A673 (cell line): ENCODE measurements at regions not wholly inside any gene's neighbourhood (a gene's known extent, or its start where the extent isn't known, plus 50 kb on each side); places are given as distances from the start of the nearest gene placed in this dataset.

ENCODE experiments used
- BruUV-seq: library from RNA; stranded (reverse); fragments of 400-500 nt; replicated peaks from 2 replicates; lab custom pipeline; 2021; lab: Mats Ljungman, UMichigan
- CTCF ChIA-PET: fragments of 300-600 bp; sonication (Branson Sonifier 250); formaldehyde crosslinking; loops from one replicate; lab custom pipeline; 2022; ENCODE audit warnings: antibody characterized with exemption; lab: Charles Lee
- POLR2A ChIA-PET: fragments of 300-600 bp; sonication (Branson Sonifier 250); formaldehyde crosslinking; loops from one replicate; lab custom pipeline; 2022; ENCODE audit warnings: antibody characterized with exemption; ENCODE audit not compliant: low non-redundant PET; lab: Charles Lee
- DNase-seq: peaks from one replicate; pipeline ENCODE4 v3.0.0-alpha.2; 2015; ENCODE audit warnings: low spot score
- H3K27ac ChIP-seq: fragments of 200-600 bp; sonication (generic); 2 replicates; pipeline ENCODE4 v1.5.1; 2016; ENCODE audit warnings: mixed run types, low read depth, mild to moderate bottlenecking, mixed read lengths, antibody characterized with exemption, low read length; ENCODE audit not compliant: poor library complexity, severe bottlenecking
- H3K27me3 ChIP-seq: fragments of 200-600 bp; sonication (generic); replicated peaks from 2 replicates; pipeline ENCODE4 v1.6.1; 2017; ENCODE audit warnings: mixed run types, low read depth, mild to moderate bottlenecking, mixed read lengths, antibody characterized with exemption, low read length; ENCODE audit not compliant: insufficient read depth, poor library complexity
- H3K36me3 ChIP-seq: fragments of 200-600 bp; sonication (generic); 2 replicates; pipeline ENCODE4 v1.6.1; 2016; ENCODE audit warnings: mixed run types, mild to moderate bottlenecking, mixed read lengths, antibody characterized with exemption, low read length; ENCODE audit not compliant: insufficient read depth, poor library complexity, severe bottlenecking
- H3K4me1 ChIP-seq: fragments of 200-600 bp; sonication (generic); 2 replicates; pipeline ENCODE4 v1.6.1; 2017; ENCODE audit warnings: mixed run types, mild to moderate bottlenecking, mixed read lengths, antibody characterized with exemption, low read length; ENCODE audit not compliant: insufficient read depth, poor library complexity, severe bottlenecking
- H3K4me3 ChIP-seq: fragments of 200-600 bp; sonication (generic); 2 replicates; pipeline ENCODE4 v1.5.1; 2016; ENCODE audit warnings: low read depth, mixed run types, mild to moderate bottlenecking, mixed read lengths, low read length; ENCODE audit not compliant: poor library complexity, severe bottlenecking
- H3K9me3 ChIP-seq: fragments of 200-600 bp; sonication (generic); 2 replicates; pipeline ENCODE4 v1.6.1; 2016; ENCODE audit warnings: mixed run types, low read depth, mild to moderate bottlenecking, mixed read lengths, antibody characterized with exemption, low read length; ENCODE audit not compliant: poor library complexity, severe bottlenecking
- EZH2 ChIP-seq: fragments of 200-600 bp; sonication (generic); IDR thresholded peaks from 2 replicates; pipeline ENCODE4 v1.6.1; 2017; ENCODE audit warnings: borderline replicate concordance, low read depth, mild to moderate bottlenecking, mixed read lengths, antibody characterized with exemption, low read length; ENCODE audit not compliant: poor library complexity, severe bottlenecking
- intact Hi-C: fragments of 100-400 bp; cut with micrococcal nuclease; formaldehyde crosslinking; loops from one replicate; pipeline ENCODE4 v1.10.0; 2022; ENCODE audit not compliant: unreplicated experiment
- TF ChIP-seq, protein P1 (sequence below): fragments of 300-800, 200-600 bp; sonication (generic); conservative IDR thresholded peaks from 2 replicates; pipeline ENCODE4 v1.5.1; 2017; ENCODE audit warnings: low read depth, mild to moderate bottlenecking, antibody characterized with exemption, low read length, moderate library complexity, mixed read lengths

DNA sequence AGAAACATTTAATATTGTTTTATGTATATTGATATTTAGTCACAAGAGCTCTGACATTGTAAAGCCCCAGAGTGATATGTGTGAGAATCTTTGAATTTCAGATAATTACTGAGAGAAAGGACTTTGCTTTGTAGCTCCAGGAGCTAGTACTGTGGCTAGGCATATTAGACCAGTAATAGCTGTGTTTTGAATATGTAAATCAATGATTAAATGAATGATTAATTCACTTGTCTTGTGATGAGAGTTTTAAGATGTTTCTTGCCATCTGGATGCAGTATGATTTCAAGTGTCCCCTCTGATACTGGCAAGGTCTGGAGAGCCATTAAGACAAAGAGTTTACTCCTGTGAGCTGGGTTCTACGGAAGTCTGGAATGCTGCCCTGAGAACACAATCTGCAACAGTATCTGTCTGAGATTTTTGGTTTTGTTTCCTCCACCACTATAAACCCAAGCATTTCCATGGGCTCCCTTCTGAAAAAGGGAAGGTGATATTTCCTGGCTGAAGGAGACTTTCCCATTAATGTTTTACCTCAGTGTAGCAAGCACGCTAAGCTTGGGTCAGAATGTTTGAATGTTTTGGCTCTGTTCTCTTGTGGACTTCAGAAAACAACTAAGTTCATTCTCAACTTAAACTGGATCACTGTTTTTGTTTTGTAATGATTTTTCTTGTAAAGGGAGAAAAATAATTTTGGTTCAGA is 61.3 kb upstream of the BICC1 start:
- POLR2A ChIA-PET, result no interaction called here
- no peak for DNase-seq
- CTCF ChIA-PET, result no interaction called here

DNA sequence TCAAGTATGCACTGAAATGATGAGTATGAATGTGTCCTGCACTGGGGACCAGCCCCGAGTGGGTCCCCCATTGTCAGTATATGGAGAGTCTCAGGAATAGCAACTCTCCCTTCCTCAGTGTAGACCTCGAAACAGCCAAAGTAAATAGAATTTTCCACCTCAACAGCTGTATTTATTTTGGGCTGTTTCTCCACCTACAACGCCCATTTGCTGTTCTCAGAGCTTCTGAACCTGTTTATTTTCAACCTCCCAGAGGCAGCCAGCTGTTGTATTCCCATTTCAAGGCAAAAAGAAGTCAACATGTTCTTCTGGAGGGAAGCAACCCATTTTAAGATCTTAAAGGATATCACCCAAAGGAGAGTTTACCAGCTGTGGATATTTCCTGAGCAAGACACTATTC is 59.6 kb upstream of the BICC1 start:
- ChIA-PET POLR2A (no interaction called here), CTCF (no interaction called here)
- Histone ChIP-seq H3K4me3 (no peak overlapping the region), H3K27ac (no peak overlapping the region), H3K36me3 (no peaks in the 10 kb centered on the region), H3K9me3 (no peaks in the 10 kb centered on the region), H3K27me3 (no peaks in the 10 kb centered on the region), H3K4me1 (peaks cover 4% of the 10 kb centered on the region)
- intact Hi-C loops, result no loop called here
- no peak for TF ChIP-seq EZH2
- TF ChIP-seq, protein P1, sequence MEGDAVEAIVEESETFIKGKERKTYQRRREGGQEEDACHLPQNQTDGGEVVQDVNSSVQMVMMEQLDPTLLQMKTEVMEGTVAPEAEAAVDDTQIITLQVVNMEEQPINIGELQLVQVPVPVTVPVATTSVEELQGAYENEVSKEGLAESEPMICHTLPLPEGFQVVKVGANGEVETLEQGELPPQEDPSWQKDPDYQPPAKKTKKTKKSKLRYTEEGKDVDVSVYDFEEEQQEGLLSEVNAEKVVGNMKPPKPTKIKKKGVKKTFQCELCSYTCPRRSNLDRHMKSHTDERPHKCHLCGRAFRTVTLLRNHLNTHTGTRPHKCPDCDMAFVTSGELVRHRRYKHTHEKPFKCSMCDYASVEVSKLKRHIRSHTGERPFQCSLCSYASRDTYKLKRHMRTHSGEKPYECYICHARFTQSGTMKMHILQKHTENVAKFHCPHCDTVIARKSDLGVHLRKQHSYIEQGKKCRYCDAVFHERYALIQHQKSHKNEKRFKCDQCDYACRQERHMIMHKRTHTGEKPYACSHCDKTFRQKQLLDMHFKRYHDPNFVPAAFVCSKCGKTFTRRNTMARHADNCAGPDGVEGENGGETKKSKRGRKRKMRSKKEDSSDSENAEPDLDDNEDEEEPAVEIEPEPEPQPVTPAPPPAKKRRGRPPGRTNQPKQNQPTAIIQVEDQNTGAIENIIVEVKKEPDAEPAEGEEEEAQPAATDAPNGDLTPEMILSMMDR, result no peak
- BruUV-seq, result no TSS peak
- no peak for DNase-seq

More for the DNA sequence above, 61.3 kb upstream of the BICC1 start:
- H3K9me3 ChIP-seq, result no peaks in the 10 kb centered on the region
- TF ChIP-seq EZH2, result no peak
- TF ChIP-seq, protein P1, result no peak
- intact Hi-C loops, result no loop called here
- BruUV-seq, result no TSS peak
- H3K27me3 ChIP-seq, result no peaks in the 10 kb centered on the region
- H3K4me3 ChIP-seq, result no peak overlapping the region
- no peaks in the 10 kb centered on the region for H3K36me3 ChIP-seq
- no peaks in the 10 kb centered on the region for H3K4me1 ChIP-seq
- no peak overlapping the region for H3K27ac ChIP-seq

DNA sequence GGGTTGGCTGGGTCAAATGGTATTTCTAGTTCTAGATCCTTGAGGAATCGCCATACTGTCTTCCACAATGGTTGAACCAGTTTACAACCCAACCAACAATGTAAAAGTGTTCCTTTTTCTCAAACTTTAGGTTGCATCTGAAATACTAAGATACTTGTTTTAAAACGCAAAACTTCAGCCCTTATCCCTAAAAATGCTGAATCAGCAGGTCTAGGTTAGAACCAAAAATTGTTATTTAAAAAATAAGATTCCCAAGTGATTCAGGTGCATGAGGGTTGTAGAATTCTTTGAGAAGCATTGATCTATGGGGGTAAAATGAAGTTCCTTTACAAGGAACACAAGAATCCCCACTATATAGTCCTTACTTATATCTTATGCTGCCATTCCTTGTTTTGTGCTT is 56.5 kb upstream of the BICC1 start:
- H3K36me3 ChIP-seq, result no peaks in the 10 kb centered on the region
- H3K27ac ChIP-seq, result no peak overlapping the region
- DNase-seq, result no peak
- H3K4me3 ChIP-seq, result no peak overlapping the region
- intact Hi-C loops, result no loop called here
- H3K27me3 ChIP-seq, result no peaks in the 10 kb centered on the region
- no TSS peak for BruUV-seq
- ChIA-PET POLR2A (no interaction called here), CTCF (no interaction called here)
- H3K9me3 ChIP-seq, result no peaks in the 10 kb centered on the region
- H3K4me1 ChIP-seq, result peaks cover 4% of the 10 kb centered on the region
- TF ChIP-seq EZH2, result no peak
- TF ChIP-seq, protein P1, result no peak
